ENCODE measurements at regions not wholly inside any gene's neighbourhood (a gene's known extent, or its start where the extent isn't known, plus 50 kb on each side); places are given as distances from the start of the nearest gene placed in this dataset.

DNA sequence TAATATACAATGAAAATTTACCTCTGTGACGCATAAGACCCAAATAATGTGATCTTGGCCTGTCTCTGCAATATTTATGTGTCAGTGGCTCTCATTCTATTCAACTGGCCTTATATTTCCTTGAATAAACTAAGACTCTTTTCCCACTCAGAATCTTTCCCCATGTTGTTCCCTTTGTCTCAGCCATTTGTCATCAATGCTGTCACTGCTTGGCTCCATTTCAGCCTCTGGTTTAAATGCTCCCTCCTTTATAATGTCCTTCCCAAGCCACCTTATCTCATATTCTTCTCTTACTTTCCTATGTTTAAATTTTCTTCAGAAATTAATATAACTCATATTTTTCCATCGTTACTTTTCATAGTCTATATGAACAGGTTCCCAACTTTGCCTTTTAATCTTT lies 158.3 kb upstream of the DTNA start:
- Histone ChIP-seq H2AK5ac (ENCODE audit: low read depth, low read length) (no peak overlapping the region), H3K4me2 (ENCODE audit: low read depth, low read length) (no peak overlapping the region), H3K79me1 (ENCODE audit: low read depth in 1 of 2, low read length in 2 of 2) (no peaks in the 10 kb centered on the region), H2BK5ac (ENCODE audit: low read depth, low read length, poor library complexity, severe bottlenecking) (no peak overlapping the region), H3K56ac (ENCODE audit: extremely low read depth, insufficient read depth, low read length) (no peak overlapping the region), H2AK9ac (replicated peaks; ENCODE audit: low read depth, low read length, poor library complexity) (no peak overlapping the region), H3K9ac (ENCODE audit: low read depth, low read length) (no peak overlapping the region), H3K27ac (ENCODE audit: insufficient read depth, low read length) (no peak overlapping the region), H3K23ac (ENCODE audit: low read depth, low read length) (no peak overlapping the region), H2BK120ac (ENCODE audit: low read depth, low read length) (no peak overlapping the region), H4K5ac (ENCODE audit: low read depth, low read length) (no peak overlapping the region), H4K91ac (ENCODE audit: insufficient read depth, low read depth, low read length) (no peak overlapping the region), H4K20me1 (ENCODE audit: insufficient read depth, low read length) (no peaks in the 10 kb centered on the region), H2BK15ac (ENCODE audit: low read depth, low read length) (no peak overlapping the region), H4K8ac (ENCODE audit: low read depth in 2 of 2, low read length in 2 of 2) (no peak overlapping the region), H2BK20ac (ENCODE audit: low read depth, low read length) (no peak overlapping the region), H3K9me3 (ENCODE audit: control insufficient read depth, insufficient read depth, low read length) (no peaks in the 10 kb centered on the region), H3K18ac (ENCODE audit: low read depth, low read length) (no peak overlapping the region), H3K27me3 (ENCODE audit: control insufficient read depth, insufficient read depth, low read length) (no peaks in the 10 kb centered on the region), H3K9me1 (ENCODE audit: insufficient read depth, low read length) (no peaks in the 10 kb centered on the region), H3K4me1 (ENCODE audit: control insufficient read depth, insufficient read depth, low read length) (no peaks in the 10 kb centered on the region), H3K4ac (ENCODE audit: low read depth, low read length) (no peak overlapping the region), H2AFZ (replicated peaks; ENCODE audit: low read length, poor library complexity) (no peak overlapping the region), H3K4me3 (ENCODE audit: insufficient read depth, low read depth, low read length) (no peak overlapping the region), H3K36me3 (ENCODE audit: control insufficient read depth, insufficient read depth, low read length) (no peaks in the 10 kb centered on the region), H3K14ac (replicated peaks; ENCODE audit: low read depth, low read length) (no peak overlapping the region)
- in situ Hi-C loops (cut with MboI; ENCODE audit: low sequenced_read_pairs): no loop called here
- dilution Hi-C loops (cut with HindIII; ENCODE audit: low sequenced_read_pairs, unreplicated experiment): no loop called here
- 100% methylated on average over 1 of the region's 2 CpGs; no CpG with 5 or more reads in 1 of the 2 experiments for WGBS, 2 experiments (ENCODE audit: extremely low coverage in 2 of 2, insufficient read length in 1 of 2)
- BruUV-seq (replicated peaks): no TSS peak
- no peak for TF ChIP-seq FOS (IDR thresholded peaks at IDR 0.05; ENCODE audit: low read depth, low read length)
- ChIA-PET CTCF (no interaction called here), POLR2A (ENCODE audit: unreplicated experiment) (no interaction called here)
- intact Hi-C loops (cut with micrococcal nuclease): no loop called here
- ATAC-seq (ENCODE audit: low read depth): no peak
- no peak for DNase-seq
